Glomerular endothelial cell (primary cell): ENCODE measurements at regions not wholly inside any gene's neighbourhood (a gene's known extent, or its start where the extent isn't known, plus 50 kb on each side); places are given as distances from the start of the nearest gene placed in this dataset.
"Not testable (repeated sequence)": the region's sequence is repeated elsewhere in the genome, so short reads cannot be mapped to it uniquely, and the experiment has no call there.

Experiments
- DNase-seq: peaks from one replicate; pipeline ENCODE4 v3.0.0-alpha.2; 2011; ENCODE audit warnings: low read depth, low spot score; ENCODE audit errors: extremely low read depth

DNA sequence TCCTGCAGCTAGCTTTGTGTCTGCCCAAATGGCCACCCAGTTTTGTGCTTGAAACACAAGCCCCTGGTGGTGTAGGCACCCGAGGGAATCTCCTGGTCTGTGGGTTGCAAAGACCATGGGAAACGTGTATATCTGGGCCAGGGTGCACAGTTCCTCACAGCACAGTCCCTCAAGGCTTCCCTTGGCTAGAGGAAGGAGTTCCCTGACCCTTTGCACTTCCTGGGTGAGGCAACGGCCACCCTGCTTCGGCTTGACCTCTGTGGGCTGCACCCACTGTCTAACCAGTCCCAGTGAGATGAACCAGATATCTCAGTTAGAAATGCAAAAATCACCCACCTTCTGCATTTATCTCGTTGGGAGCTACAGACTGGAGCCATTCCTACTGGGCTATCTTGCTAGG, 865.0 kb upstream of the ACO1 start:
- no peak for DNase-seq

DNA sequence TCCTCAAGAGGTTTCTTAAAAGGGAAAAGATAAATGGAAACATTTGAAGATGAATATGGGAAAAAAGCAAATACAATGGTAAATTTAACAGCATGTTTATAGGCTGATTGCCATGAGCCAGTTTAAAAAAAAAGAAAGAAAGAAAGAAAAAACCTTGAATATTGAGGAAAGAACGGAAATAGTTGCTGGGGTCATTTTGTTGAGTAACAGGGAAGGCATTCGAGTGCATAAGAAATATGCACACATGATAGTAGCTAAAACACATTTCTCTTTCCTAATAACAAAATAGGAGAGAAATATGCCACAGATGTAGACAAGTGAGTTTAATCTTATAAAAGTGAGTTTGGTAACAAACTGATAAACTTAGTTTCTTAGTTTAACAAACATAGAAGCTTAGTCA, 864.6 kb upstream of the ACO1 start:
- no peak for DNase-seq

DNA sequence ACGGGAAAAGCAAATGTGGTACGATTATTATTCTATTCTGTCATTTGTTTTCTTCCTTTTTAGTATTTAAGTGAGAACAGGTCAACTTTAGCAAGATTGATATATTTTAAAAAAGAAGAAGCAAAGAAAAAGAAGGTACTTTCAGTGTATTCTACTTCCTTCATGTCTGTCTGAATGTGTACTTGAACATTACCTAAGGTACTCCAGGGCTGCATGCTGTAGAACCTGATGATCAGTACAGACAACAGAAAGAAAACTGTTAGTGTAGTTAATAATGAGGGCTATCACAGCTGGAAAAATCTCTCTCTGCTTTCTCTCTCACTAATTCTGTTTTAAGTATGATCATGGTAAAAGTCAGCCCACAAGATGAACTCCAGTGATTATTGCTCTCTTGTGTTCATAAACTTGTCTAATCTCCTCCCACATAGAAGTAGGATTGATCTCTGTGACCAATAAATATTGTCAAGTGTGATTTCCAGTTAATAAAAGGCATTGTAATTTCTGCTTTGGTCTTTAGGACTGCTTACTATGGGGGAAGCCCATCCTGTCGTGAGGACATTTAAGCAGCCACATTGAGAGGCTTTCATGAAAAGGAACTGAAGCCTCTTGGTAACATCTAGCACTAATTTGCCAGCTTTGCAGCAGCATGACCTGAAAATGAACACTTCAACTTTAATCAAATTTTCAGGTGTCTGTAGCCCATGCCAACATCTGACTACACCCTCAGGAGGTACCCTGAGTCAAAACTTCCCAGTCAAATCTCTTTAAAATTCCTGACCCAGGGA, 864.0 kb upstream of the ACO1 start:
- DNase-seq: no peak

DNA sequence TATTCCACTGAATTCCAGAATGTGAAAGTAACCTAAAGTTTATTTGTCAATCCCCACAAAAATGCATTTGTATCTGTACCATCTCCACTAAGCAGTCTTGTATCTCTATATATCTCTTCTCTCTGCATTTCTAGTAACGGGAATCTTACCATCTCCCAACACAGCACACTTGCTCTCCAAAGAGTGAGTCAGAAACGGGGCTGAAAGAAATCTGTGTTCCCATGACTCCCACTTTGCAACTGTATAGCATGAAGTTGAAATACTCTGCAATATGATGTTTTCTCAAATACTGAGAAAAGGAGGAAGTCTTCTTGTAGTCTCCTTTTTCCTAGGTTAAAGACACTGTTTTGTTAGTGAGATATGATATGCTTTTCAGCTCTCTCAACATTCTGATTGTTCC, 848.8 kb upstream of the ACO1 start:
- no peak for DNase-seq

DNA sequence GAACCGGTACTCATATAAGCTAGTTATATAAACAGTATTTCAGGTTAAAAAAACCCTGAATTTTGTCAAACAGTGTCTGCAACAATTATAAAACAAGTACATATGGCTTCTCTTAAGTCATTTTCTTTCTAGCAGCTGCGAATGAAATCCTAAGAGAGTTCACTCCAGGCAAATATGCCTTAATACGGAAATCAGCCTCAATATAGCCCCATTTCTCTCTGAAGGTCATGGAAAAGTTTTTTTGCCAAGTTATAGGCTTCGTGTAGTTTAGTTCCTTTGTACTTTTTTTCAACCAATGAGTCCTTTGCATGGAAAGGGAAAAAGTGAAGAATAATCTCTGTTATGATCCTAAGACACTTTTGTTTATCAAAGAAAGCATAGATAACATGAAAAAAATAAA, 848.0 kb upstream of the ACO1 start:
- DNase-seq: no peak

DNA sequence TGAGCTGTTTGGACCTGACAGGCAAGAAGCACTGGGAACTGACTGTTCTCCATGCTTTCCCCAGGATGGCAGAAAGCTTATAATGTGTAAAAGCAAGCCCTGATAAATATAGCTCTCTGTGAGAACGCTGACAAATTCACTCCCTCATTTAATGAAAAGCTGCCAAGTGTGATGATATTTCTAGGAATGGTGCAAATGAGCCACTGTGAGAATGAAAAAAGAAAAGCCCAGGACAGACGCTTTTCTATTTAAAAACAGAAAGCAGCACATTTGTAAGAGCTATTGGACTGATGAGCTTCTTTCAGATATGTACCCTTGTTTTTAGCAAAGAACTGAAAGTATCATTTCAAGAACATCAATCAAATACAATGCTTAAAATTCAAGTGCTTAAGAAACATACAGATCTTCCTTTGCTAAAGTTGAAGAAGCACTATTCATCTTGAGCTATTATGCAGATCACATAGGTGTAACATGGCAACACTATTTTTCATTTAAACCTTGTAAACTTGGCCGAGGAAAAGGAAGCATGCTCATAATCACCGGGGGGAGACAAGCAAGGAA, 842.6 kb upstream of the ACO1 start:
- no peak for DNase-seq

DNA sequence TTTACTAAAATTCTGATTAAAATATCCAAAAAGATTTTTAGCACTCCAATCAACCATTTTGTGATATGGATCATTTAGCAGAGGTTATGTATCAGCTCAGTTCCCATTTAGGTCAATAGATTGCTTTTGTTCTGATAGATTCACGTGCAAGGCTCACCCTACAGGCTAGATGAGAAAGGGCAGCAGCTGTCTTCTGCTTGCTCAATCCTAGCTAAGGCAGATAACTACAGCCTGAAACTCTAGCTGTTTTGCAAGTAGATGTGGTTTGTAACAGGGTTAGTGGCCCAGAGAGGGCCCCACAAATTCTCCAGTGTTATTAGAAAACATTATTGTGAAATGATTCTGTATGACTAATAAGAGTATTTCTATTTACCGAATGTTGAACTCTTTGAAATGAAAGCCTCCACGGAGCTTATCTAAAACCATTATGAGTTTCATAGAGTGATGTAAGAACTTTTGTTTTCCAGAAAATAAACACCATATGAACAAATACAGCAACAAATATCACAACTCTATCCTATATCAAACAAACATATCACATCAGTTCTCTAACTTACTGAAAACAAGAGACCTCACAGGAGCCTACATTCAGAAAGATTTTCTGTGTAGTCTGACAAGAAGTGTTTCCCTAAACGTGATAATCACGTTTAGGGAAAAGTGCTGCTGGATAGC, 841.9 kb upstream of the ACO1 start:
- peak; percentile 14 for DNase-seq

DNA sequence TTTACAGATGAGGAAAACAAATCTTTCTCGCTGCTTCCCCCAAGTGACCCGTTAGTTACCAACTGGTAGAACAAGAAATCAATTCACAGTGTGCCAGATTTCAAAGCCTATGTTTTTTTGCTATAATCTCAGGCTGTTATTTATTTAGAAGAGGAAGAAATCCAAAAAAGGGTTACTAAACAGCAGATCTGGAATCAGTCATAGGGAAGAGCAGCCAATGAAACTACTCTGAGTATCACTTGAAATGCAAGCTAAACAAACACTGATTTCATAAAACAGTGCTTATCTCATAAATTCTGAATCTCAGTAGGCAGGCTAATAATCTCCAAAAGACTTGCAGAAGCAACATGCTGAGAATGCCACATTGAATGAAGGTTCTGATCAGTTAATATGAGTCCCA, 829.5 kb upstream of the ACO1 start:
- DNase-seq: no peak

DNA sequence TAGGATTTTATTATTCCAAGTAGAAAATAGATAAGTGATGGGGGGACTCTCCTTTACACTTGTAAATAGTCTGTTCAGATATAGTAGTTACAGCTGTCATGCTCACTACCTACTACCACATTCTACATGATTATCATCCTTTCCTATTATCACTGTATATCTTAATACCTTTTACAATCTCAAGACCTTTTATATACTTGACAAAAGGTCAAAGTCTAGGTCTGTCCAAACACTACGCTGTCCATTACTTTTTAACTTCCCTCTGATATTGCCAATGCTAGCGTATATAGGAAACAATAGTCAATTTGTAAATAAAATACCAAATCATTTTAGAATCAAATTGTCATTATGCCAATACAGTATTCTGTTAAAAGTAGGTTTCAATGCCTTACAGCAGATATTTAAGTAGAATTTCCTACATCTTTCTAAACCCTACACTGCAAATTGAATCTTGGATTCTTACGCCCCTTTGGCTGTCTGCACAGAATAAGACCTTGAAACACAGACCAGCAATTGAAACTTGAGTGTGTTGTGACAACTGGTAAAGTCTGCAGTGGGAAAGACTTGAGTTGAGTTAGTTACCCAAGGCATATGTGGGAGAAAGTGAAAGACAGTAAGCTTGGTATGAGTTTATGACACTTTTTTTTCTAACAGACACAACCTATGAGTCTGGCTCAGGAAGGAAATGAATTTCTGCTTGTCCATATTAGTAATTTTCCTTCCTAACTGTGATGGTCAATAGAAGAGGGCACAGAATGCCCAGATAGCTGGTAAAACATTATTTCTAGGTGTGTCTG, 827.6 kb upstream of the ACO1 start:
- no peak for DNase-seq

DNA sequence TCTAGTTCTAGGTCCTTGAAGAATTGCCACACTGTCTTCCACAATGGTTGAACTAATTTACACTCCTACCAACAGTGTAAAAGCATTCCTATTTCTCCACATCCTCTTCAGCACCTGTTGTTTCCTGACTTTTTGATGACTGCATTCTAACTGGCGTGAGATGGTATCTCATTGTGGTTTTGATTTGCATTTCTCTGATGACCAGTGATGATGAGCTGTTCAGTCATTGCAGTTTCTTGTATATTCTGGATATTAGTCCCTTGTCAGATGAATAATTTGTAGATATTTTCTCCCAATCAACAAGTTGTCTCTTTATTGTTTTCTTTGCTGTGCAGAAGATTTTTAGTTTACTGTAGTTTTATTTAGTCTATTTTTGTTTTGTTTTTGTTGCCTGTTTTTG, 812.3 kb upstream of the ACO1 start:
- DNase-seq: not testable (repeated sequence)

DNA sequence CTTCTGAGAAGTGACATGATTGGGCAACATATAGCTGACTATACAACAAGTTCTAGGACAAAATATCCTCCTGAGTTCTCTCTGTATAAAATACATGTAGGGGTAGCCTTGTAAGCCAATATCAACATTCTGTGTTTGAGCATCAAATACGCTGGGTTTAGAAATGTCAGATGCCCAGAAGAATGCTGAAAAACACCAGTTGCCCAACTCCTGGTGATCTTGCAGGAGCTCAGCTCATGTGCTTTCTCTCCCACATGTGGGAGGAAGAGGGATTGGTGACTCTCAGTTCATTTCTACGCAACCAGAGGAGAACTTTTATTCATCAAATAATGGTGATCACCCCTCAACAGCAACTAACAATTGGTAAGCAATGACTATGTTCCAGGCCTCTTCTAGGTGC, 810.9 kb upstream of the ACO1 start:
- DNase-seq: no peak

DNA sequence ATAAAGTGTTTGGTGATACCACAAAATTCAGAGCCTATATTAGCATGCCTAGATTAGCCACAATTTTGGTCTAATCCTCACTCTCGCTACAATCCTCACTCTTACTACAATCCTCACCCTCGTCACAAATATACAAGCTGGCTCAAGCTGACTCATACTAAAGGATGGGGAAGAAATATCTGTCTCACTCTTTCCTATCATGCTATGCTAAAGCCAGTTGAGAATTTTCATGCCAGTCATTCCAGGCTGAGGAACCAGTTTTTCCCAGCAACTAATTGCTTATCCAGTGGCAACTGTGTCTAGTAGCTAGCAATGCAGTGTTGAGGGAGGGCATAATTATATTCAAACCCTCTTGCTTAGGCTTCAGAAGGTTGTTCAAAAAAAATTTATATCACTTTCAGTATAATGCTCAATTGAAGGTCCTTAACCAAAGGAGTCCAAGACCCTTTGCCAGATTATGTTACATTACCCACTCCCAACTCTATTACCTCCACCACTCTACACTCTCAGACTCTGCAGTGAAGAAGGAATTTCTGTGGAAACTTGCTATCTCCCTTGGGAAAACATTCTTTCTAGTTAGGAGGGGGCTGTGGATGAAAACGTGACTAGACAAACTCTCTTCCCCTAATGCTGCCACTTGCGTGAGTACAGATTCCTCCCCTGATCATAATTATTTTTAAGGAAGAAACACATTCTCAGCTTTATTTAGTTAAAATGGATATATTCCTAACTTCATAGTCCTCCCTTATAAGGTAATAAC, 810.3 kb upstream of the ACO1 start:
- no peak for DNase-seq

DNA sequence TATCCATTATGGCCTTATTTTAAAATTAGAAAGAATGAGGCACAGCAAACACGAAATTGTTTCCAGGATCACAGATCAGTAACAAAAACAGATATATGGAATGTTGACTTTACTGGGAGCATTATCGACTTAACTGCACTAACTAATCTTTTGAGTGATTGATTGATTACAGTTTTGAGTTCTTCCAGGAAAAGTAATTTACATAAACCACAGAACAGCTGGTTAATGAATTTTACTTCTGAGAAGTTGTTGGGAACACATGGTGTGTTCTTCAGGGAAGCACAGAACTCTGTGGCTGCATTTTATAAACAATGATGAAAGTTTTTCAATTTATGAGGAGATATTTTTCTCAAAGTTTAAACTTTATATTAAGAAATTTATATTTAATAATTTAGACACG, 802.4 kb upstream of the ACO1 start:
- no peak for DNase-seq

DNA sequence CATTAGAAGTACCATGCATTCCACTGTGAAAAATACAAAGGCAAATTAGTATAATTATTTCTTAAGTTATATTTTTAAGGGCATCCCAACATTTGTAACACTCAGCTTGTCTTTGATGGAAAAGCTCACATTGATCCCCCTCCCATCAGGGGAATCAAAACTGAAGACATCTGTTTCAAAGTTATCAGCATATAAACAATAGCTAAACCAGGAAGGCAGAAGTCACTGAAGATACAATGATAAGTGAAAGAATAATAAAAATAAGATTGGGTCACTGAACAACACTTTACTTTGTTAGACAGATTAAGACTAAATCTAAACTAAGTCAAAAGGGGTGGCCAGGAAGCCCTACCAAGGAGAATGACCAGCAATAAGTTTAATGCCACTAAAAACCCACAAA, 801.9 kb upstream of the ACO1 start:
- DNase-seq: no peak

DNA sequence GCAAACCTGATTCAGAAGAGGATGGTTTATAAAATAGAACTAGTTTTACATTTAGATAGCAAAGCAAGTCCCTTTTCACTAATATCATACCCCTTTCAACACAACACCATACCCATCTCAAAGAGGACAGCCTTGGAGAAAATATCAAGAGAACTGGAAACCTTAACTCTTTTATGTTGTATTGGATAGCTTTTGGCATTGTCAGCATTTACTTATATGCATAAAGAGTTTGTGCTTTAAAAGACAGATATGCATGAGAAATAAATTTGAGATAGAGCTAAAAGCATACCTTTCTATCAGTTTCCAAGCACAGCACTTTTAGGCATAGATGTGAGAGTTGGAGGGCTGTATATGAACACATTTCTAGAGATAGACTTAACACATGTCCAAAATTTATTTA, 799.3 kb upstream of the ACO1 start:
- DNase-seq: no peak

DNA sequence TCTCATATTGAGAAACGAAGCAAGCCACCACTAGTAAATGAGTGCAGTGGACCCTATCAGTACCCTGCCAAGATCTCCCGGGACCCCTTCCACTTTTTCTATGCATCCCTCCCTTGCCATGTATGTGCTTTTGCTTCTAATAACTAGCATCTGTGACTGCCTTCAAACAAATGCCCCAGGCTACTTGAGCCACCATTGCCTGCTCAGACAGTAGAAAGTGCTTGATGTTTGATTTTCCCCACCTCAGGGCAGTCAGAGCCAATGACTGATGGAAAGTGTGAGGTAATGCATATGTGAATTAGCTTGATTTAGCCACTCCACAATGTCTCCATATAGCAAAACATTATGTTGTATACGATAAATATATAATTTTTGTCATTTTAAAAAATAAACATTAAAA, 797.3 kb upstream of the ACO1 start:
- DNase-seq: no peak

DNA sequence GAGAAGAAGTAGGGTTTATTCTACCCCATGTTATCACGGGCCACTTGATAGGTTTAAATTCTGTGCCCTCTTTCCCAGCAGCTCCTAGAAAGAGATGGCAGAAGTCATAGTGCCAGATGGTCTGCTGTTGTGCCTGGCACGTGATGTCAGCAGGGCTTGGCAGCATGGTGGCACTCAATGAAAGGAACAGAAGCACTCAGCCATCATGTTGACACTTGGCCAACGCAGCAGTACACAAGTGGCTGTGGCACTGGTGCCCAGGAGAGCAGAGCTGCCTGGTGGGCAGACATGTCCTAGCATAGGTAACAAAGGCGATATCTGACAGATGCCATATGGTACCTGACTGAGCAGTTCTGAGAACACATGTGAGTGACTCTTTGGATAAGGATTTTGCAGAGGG, 796.4 kb upstream of the ACO1 start:
- no peak for DNase-seq

DNA sequence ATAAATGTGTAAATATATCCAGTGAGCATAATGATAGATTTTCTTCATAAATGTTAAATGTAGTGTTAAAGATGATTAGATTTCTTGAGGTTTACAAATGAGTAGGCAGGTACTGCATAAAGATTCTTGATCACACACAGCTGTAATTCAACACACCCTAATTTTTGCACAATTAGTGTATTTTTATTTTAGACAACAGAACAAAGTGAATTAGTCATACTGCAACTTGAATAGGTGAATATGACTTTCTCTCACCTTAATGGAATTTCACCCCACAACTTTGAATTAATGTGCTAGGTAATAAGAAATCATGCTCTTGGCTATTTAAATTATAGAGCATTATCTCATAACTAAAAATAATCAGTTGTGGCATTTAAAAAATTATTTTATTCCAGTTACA, 795.7 kb upstream of the ACO1 start:
- DNase-seq: no peak

DNA sequence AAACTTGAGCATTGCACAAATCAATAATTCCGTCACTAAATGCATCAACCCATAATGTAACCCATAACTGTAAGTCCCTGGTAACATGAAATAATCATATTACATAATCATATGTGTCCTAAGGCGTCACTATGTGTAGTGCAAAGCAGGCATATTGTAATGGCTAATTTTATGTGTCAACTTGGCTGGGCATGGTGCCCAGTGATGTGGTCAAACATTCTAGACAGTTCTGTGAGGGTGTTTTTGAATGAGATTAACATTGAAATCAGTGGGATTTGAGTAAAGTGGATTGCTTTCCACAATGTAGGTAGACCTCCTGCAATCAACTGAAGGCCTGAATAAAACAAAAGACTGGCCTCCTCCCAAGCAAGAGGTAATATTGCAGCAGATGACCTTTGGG, 794.4 kb upstream of the ACO1 start:
- no peak for DNase-seq

DNA sequence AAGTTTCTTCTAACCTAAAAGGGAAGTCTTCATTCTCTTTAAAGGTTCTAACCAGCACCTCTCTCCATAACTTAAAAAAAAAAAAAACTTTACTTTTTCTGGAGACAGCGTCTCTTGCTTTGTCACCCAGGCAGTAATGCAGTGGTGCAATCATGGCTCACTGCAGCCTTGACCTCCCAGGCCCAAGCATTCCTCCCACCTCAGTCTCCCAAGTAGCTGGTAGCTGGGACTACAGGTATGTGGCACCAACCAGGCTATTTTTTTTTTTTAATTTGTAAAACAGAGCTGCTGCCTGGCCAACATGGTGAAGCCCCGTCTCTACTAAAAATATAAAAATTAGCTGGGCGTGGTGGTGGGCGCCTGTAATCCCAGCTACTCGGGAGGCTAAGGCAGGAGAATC, 787.4 kb upstream of the ACO1 start:
- DNase-seq: not testable (repeated sequence)

DNA sequence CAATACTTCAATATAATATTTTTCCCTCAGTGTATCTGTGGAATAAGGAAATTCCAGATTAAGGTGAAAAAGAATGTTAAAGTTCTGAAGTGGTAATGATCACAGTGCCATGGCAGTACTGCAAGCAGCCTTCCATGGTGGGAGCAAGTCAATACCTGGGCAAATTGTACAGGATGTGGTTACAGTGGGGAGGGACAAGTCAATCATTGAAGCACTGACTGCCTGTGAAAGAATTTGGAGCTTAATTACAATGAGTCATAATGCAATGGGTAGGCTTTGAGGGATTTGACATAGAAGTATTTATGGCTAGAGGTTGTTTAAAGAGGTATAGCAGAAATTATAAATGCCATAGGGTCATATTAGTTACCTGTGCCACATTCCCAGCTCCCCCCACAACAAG, 786.5 kb upstream of the ACO1 start:
- no peak for DNase-seq
